HG02943 (cell line): ENCODE measurements at regions not wholly inside any gene's neighbourhood (a gene's known extent, or its start where the extent isn't known, plus 50 kb on each side); places are given as distances from the start of the nearest gene placed in this dataset.

Experiments used
- ATAC-seq: cut with Tn5 transposase; IDR thresholded peaks from one replicate; pipeline ENCODE4 v1.9.1; 2021; ENCODE audit warnings: mild to moderate bottlenecking, low read depth, moderate library complexity; ENCODE audit not compliant: unreplicated experiment

DNA sequence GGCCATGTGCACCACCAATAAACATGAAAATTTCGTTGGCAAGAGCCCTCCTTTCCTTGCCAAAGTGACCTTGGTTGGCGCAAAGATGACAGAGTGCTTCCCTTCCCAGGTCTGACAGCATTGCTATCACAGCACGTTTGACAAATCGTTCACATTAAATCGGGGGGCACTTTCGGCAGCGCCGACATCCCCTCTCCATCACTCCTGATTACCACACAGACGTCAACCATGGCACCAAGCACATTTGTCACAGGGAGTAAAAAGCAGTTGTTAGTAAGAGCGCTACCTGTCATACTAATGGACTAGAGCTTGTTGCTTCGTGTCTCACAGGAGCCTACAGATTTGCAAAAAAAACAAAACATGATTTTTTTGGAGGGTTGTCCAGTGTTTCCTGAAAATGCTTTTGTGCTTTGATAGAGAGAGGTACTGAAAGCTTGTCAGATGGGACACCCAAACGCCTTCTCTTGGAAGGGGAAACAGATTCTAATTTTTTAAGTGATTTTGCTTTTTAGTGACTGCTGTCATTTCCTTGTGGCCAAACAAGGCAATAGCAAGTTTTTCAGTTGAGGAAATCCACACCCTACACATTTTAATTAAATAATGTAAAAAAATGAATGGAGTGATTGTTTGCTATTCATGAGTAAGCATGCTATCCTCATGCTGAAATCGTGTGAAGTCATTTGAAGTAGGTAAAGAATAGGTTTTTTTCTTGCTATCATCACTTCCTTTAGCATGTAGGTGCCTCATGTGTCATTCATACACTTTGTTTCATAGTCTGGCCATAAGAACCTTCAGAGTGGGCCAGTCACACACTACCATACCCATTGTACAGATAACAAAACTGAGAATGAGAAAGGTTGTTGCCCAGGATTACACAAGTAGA, 682.8 kb upstream of the WWC1 start:
- no peak for ATAC-seq

GRCh38 chr5:167614294-167615021, 677.0 kb upstream of the WWC1 start:
- no peak for ATAC-seq

- no peak for ATAC-seq
These were observed 675.2 kb upstream of the WWC1 start for GRCh38 chr5:167616043-167616890.

- ATAC-seq = no peak
These were observed 668.1 kb upstream of the WWC1 start for GRCh38 chr5:167623354-167623753.

DNA sequence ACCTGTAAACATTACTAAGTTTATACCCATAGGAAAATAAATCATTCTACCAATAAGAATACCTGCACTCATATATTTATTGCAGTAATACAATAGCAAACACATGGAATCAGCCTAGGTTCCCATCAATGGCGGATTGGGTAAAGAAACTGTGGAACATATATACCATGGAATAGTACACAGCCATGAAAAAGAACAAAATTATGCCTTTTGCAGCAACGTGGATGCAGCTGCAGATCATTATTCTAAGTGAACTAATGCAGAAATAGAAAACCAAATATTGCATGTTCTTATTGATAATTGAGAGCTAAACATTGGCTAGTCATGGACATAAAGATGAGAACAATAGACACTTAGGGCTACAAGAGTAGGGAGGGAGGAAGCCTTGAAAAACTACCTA, 667.4 kb upstream of the WWC1 start:
- ATAC-seq = no peak

GRCh38 chr5:167626341-167627123, 664.9 kb upstream of the WWC1 start:
- ATAC-seq = no peak

GRCh38 chr5:167629634-167630033, 661.8 kb upstream of the WWC1 start:
- no peak for ATAC-seq

GRCh38 chr5:167631191-167631590, 660.3 kb upstream of the WWC1 start:
- ATAC-seq = no peak

DNA sequence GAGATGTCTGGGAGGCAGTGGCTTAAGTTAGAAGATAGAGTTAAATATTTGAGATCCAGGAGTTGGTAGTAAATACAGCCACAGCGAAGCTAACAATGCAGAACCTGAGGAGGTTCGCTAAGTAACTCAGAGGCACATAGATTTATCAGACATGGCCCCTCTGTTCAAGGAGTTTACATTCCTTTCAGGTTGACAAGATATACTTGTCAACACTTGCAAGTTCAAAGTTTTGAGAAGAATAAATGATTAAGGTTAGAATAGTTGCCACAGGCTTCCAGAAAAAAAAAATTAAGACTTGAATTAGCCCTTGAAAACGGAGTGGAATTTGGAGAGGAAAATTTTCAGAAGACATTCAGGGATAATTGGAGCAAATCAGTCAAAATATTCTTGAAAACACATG, 658.3 kb upstream of the WWC1 start:
- ATAC-seq = no peak

DNA sequence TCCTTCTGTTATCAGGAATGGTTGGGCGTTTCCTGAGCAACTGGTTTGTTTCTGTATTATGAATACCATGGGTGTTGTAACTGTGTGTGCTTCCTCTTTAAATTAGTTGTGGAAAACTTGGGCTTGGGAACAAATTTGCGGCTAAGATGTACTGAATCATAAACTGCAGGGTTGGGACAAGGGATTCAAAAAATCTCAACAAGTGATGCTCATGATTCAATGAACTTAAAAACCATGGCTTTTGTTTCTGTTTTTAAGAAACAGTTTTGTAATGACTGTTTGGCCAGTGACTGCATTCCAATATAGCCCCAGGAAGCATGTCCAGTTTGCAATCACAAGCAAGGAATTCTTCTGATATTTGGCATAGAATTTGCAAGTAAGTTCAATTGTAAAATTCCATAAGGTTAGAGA, 657.5 kb upstream of the WWC1 start:
- ATAC-seq = no peak

DNA sequence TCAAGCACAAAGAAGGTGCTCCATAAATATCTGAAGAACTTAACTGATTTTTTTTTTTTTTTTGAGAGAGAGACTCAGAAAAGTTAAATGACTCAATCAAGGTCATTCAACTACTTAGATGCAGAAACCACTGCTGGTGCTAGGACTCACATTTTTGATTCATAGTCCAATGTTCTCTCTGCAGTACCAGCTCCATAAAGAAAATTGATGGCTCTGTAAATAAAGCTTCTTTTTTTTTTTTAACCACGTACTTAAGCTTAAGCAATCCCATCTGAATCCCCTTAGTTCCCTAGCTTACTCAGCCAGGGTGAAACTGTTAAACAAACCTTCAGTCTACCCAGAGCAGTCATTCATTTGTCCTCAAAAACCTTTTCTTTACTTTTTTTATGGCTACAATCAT, 657.0 kb upstream of the WWC1 start:
- no peak for ATAC-seq

GRCh38 chr5:167638816-167639215, 652.6 kb upstream of the WWC1 start:
- ATAC-seq = no peak

DNA sequence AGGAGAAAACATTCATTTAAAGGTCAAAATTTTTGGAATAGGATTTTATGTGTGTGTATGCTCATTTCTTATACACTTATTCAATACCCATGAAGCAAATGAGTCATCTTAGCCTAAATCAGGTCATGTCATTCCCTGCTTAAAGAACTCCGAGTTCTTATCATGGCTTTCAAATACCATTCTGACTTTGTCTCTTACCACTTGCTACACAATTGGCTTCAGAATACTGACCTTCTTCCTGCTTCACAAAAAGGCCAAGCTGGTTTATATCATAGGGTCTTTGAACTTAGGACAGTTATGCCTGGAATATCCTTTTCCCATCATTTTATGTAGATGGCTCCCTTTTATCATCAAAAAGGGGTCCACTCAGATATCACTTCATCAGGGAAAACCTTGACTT, 652.2 kb upstream of the WWC1 start:
- no peak for ATAC-seq

DNA sequence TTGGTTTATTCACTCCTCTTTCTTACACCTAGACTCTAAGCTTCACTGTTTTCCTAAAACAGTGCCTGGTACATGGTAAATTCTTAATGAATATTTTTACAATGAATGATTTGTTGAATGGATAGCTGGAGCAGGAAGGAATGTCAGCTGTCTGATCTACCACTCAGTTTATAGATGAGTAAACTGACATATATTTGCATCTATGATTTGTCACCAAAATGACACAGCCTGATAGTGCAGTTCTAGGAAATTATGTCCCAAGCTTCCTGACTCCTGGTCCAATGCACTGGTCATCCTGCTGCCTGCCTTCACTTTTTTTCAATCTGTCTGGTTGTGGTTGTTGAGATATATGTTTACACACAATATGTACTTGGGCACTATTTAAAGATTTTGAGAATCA, 651.7 kb upstream of the WWC1 start:
- no peak for ATAC-seq

- ATAC-seq = no peak
These were observed 649.3 kb upstream of the WWC1 start for GRCh38 chr5:167642181-167642580.

DNA sequence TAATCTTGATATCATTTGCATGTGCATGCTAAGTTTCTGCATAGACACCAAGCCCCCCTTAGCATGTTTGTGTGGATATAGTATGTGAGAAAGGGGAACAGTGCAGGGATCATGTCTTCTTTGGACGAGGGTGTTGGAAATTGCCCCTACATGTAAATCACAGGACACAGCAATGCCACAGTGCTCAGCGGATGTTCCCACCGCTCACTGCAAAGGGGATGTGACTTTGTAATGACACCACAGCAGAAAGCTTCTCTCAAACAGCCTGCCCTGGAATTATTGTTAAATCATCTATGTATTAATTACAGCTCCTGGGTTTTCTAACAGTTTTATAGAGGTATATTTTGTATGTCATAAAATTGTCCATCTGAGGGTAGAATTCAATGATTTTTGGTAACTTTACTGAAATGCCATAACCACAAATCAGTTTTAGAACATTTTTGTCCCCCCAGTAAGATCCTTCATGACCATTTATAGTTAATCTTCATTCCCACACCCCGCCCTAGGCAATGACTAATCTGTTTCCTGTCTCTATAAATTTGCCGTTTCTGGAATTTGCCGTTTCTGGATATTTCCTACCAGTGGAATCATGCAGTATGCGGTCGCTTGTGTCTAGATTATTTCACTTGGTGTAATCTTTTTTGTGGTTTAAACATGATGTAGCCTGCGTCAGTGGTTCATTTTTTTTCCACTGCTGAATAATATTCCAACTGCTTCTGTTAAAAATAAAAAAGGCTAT, 648.5 kb upstream of the WWC1 start:
- ATAC-seq = no peak

GRCh38 chr5:167643631-167644280, 647.7 kb upstream of the WWC1 start:
- no peak for ATAC-seq

DNA sequence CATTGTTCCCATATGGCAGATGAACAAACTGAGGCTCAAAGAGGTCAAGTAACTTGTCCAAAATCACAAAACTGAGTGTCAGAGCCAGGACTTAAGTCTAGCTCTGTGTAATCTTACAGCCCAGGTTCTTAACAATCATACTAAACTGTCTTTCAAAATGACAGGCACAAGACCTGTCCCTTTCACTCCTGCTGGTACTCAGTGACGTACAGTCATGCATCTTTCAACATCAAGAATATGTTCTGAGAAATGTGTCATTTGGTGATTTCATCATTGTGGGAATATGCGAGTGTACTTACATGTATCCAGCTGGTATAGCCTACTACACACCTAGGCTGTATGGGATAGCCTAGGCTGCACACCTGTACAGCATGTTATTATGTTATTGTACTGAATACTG, 646.8 kb upstream of the WWC1 start:
- ATAC-seq = no peak

DNA sequence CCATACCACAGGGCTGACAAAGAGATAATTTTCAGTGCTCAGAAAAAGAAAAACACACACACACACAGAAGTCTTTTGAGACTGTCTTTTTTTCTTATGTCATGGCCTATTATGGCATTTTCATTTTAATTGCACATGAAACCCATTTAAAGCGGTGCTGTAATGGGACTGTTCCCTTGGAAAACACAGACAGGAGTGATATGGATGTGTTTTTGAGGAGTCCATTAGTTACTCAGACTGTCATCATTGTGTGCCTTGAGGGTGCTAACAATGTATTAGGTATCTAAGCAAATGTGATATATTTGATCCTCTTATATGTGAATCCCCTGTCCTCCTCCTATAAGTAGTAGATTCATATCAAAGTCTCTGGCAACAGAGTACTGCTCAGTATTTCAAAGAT, 642.0 kb upstream of the WWC1 start:
- no peak for ATAC-seq
